Astrocyte (in vitro differentiated cells and primary cell): ENCODE measurements at regions not wholly inside any gene's neighbourhood (a gene's known extent, or its start where the extent isn't known, plus 50 kb on each side); places are given as distances from the start of the nearest gene placed in this dataset.

ENCODE experiments used
- CTCF ChIP-seq: IDR thresholded peaks from 2 replicates; pipeline ENCODE4 v1.5.1; 2011; ENCODE audit warnings: low read depth, mild to moderate bottlenecking, inconsistent platforms, low read length, moderate library complexity; ENCODE audit not compliant: insufficient read depth
- EZH2 ChIP-seq: IDR thresholded peaks from 2 replicates; pipeline ENCODE4 v1.6.1; 2012; ENCODE audit warnings: mild to moderate bottlenecking, low read length, inconsistent platforms; ENCODE audit not compliant: insufficient read depth

- TF ChIP-seq CTCF: no peak
- TF ChIP-seq EZH2: no peak
Measured at GRCh38 chr6:11653028-11653583, 115.6 kb downstream of the TMEM170B start.
